HFFc6 (cell line): ENCODE measurements at regions not wholly inside any gene's neighbourhood (a gene's known extent, or its start where the extent isn't known, plus 50 kb on each side); places are given as distances from the start of the nearest gene placed in this dataset.

Experiments used
- DNase-seq: peaks from one replicate; pipeline ENCODE4 v3.0.0-alpha.2; 2018
- H3K27ac Mint-ChIP-seq: 2 replicates; pipeline ENCODE4 v1.8.0; 2020; ENCODE audit warnings: mild to moderate bottlenecking, mixed read lengths
- H3K27me3 Mint-ChIP-seq: 2 replicates; pipeline ENCODE4 v1.8.0; 2021; ENCODE audit warnings: mild to moderate bottlenecking, moderate library complexity, mixed read lengths; ENCODE audit not compliant: insufficient read depth
- H3K36me3 Mint-ChIP-seq: 2 replicates; pipeline ENCODE4 v1.8.0; 2021; ENCODE audit warnings: low read depth, mixed read lengths
- H3K4me1 Mint-ChIP-seq: 2 replicates; pipeline ENCODE4 v1.8.0; 2020; ENCODE audit warnings: low read depth, mixed read lengths
- H3K4me3 Mint-ChIP-seq: 2 replicates; pipeline ENCODE4 v1.8.0; 2020; ENCODE audit warnings: mild to moderate bottlenecking, moderate library complexity, mixed read lengths
- H3K9me3 Mint-ChIP-seq: 2 replicates; pipeline ENCODE4 v1.8.0; 2020; ENCODE audit warnings: mild to moderate bottlenecking, mixed read lengths
- CTCF ChIP-seq: fragments of 200-600 bp; sonication (generic); IDR thresholded peaks from 2 replicates; pipeline ENCODE4 v1.5.0; 2021; ENCODE audit warnings: antibody characterized with exemption, mild to moderate bottlenecking

DNA sequence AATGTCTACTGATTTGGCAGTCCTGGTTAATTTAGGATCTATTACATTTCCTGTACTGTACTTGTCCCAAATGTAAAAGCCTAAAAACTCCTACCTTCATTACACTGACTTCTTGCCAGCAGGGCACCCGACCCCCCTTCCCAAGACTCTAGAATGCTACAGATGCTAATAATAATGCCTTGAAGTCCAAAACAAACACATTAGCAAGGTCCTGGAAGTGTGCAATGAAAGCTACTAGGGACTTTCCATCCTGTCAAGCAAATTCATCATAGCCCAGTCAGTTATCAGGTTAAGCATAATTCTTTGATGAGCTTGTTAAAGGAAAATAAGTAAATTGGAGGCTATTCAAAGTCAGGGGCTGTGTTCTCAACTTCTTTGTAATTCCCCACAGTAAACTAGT, 115.3 kb upstream of the RBBP8 start:
- peaks cover 5% of the 10 kb centered on the region; the same call in 1 of the 2 replicates for H3K4me1 Mint-ChIP-seq
- no peak overlapping the region for H3K4me3 Mint-ChIP-seq
- H3K36me3 Mint-ChIP-seq = no peaks in the 10 kb centered on the region
- no peak for TF ChIP-seq CTCF
- no peaks in the 10 kb centered on the region for H3K9me3 Mint-ChIP-seq
- H3K27ac Mint-ChIP-seq = no peak overlapping the region
- no peak for DNase-seq
- H3K27me3 Mint-ChIP-seq = peaks cover 8% of the 10 kb centered on the region

DNA sequence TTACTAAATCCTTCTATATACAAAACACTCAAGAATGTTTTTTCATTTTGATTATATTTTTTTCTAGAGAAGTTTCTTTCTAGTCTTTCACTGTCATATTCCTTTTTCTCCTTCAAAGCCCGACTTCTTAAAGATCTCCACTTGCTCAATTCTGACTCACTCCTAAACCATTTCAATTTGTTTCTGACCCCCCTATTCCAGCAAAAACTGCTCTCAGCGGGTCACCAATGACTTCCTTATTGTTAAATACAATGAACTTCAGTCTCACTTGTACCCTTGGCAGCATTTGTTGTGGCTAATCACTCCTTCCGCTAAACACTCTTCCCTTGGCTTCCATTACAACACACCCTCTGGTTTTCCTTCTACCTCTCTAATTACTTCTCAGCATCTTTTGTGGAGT, 111.1 kb upstream of the RBBP8 start:
- Mint-ChIP-seq H3K36me3 (no peaks in the 10 kb centered on the region), H3K4me1 (peaks cover 8% of the 10 kb centered on the region), H3K27ac (no peak overlapping the region), H3K9me3 (no peaks in the 10 kb centered on the region), H3K27me3 (peaks cover 2% of the 10 kb centered on the region; the same call in 1 of the 2 replicates), H3K4me3 (no peak overlapping the region)
- DNase-seq = peak; percentile 29
- TF ChIP-seq CTCF = no peak

- H3K27me3 Mint-ChIP-seq = peaks cover 2% of the 10 kb centered on the region; the same call in 1 of the 2 replicates
- DNase-seq = no peak
- no peaks in the 10 kb centered on the region for H3K36me3 Mint-ChIP-seq
- no peak overlapping the region for H3K4me3 Mint-ChIP-seq
- H3K4me1 Mint-ChIP-seq = peaks cover 17% of the 10 kb centered on the region
- TF ChIP-seq CTCF = no peak
- H3K9me3 Mint-ChIP-seq = no peaks in the 10 kb centered on the region
- no peak overlapping the region for H3K27ac Mint-ChIP-seq
These were observed 110.2 kb upstream of the RBBP8 start for GRCh38 chr18:22822841-22823508.

DNA sequence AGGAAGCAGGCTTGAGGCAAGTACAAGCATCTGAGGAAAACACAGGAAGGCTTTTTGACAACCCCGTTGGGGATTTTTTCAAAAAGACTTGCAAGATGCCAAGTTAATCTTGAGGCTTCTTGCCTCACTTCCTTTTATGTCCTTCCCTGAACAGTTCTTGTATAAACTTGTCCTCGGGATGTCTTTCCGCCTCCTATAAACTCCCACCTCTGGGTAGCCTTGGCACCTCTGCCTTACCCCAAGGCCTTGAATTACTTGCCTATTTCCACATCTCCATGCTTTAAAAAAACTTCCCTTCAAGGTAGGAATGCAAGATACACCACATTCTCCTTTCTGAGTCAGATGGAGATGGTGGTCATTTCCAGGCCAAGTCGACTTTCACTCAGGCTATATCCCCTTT, 106.4 kb upstream of the RBBP8 start:
- Mint-ChIP-seq H3K4me3 (no peak overlapping the region), H3K27me3 (peaks cover under 1% of the 10 kb centered on the region), H3K36me3 (no peaks in the 10 kb centered on the region), H3K4me1 (peaks cover 31% of the 10 kb centered on the region), H3K9me3 (no peaks in the 10 kb centered on the region), H3K27ac (peak overlapping the region; percentile 38; the same call in 1 of the 2 replicates)
- TF ChIP-seq CTCF = no peak
- no peak for DNase-seq

GRCh38 chr18:22827216-22827615, 105.9 kb upstream of the RBBP8 start:
- Mint-ChIP-seq H3K4me1 (peaks cover 34% of the 10 kb centered on the region), H3K27ac (peak overlapping the region; percentile 61; the same call in 1 of the 2 replicates), H3K9me3 (no peaks in the 10 kb centered on the region), H3K36me3 (no peaks in the 10 kb centered on the region), H3K4me3 (no peak overlapping the region), H3K27me3 (peaks cover 2% of the 10 kb centered on the region)
- DNase-seq = no peak
- no peak for TF ChIP-seq CTCF
